ENCODE measurements at regions not wholly inside any gene's neighbourhood (a gene's known extent, or its start where the extent isn't known, plus 50 kb on each side); places are given as distances from the start of the nearest gene placed in this dataset.

DNA sequence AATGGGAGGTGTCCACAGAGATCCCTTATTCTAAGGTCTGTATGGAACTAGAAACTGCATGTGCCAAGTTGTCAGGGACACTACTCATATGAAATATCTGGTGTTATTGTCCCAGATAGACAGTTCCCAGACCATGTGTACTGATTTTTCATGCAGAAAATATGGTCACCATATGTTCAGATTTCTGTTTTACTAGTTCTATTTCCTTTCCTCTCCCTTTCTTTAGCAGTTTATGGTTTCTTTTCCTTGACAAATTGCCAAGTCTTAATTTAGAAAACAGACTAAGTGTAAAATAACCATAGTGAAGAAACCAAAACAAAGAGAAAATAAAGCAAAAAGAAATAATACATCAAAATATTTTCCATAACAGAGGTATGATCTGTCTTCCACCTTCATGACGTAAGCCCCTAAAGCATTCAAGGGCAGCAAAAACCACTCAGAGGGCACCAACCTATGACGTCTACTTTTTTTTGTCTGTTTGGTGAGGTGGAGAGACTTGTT lies 248.5 kb downstream of the KCTD12 start (continued):
- TF ChIP-seq, protein P1, sequence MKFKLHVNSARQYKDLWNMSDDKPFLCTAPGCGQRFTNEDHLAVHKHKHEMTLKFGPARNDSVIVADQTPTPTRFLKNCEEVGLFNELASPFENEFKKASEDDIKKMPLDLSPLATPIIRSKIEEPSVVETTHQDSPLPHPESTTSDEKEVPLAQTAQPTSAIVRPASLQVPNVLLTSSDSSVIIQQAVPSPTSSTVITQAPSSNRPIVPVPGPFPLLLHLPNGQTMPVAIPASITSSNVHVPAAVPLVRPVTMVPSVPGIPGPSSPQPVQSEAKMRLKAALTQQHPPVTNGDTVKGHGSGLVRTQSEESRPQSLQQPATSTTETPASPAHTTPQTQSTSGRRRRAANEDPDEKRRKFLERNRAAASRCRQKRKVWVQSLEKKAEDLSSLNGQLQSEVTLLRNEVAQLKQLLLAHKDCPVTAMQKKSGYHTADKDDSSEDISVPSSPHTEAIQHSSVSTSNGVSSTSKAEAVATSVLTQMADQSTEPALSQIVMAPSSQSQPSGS (IDR thresholded peaks at IDR 0.05; ENCODE audit: low read length) = no peak
- TF ChIP-seq JUN (IDR thresholded peaks at IDR 0.05; ENCODE audit: low read depth, low read length) = no peak
- TF ChIP-seq SIX5 (IDR thresholded peaks at IDR 0.05; ENCODE audit: low read depth, low read length) = no peak
- TF ChIP-seq NRF1 (IDR thresholded peaks at IDR 0.05; ENCODE audit: low read depth, low read length) = no peak
- TF ChIP-seq CBX8 (IDR thresholded peaks at IDR 0.05; ENCODE audit: borderline replicate concordance, low read depth, low read length) = no peak
- TF ChIP-seq, protein P2, sequence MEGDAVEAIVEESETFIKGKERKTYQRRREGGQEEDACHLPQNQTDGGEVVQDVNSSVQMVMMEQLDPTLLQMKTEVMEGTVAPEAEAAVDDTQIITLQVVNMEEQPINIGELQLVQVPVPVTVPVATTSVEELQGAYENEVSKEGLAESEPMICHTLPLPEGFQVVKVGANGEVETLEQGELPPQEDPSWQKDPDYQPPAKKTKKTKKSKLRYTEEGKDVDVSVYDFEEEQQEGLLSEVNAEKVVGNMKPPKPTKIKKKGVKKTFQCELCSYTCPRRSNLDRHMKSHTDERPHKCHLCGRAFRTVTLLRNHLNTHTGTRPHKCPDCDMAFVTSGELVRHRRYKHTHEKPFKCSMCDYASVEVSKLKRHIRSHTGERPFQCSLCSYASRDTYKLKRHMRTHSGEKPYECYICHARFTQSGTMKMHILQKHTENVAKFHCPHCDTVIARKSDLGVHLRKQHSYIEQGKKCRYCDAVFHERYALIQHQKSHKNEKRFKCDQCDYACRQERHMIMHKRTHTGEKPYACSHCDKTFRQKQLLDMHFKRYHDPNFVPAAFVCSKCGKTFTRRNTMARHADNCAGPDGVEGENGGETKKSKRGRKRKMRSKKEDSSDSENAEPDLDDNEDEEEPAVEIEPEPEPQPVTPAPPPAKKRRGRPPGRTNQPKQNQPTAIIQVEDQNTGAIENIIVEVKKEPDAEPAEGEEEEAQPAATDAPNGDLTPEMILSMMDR (IDR thresholded peaks at IDR 0.05; ENCODE audit: control extremely low read depth in 1 of 3, insufficient read depth in 1 of 3, low read depth in 1 of 3, low read length in 3 of 3) = no peak
- no peak for TF ChIP-seq SIRT6 (IDR thresholded peaks at IDR 0.05; ENCODE audit: low read length)

Measured in H1 (cell line).